ENCODE measurements at regions not wholly inside any gene's neighbourhood (a gene's known extent, or its start where the extent isn't known, plus 50 kb on each side); places are given as distances from the start of the nearest gene placed in this dataset.

DNA sequence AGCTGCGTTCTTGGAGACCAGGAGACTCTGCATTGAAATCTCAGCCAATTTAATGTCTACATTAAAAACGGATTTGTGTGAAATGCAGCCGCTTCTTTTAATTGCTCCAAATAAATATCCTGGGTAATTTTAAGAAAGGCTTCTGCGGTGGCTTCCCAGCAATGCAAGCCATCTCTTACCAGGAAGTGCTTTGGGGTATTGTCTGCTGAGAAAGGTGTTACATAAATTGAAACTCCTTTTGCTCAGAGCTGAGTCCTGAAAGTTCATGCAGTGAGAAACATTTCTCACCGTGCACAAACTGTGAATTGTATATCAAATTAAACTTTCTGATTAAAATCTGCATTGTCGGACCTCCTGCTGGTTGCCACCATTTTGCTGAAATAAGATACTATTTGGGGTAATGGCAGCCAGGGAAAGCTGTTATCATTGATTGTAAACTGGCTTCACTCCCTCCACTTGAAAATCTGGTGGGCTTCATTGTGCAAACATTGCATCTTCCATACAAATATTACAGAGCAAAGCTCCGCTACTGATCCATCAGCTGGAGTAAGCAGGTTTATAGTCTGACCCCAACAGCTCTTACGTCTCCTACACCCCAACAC, 59.5 kb downstream of the ZIC5 start:
- DNase-seq = no peak

DNA sequence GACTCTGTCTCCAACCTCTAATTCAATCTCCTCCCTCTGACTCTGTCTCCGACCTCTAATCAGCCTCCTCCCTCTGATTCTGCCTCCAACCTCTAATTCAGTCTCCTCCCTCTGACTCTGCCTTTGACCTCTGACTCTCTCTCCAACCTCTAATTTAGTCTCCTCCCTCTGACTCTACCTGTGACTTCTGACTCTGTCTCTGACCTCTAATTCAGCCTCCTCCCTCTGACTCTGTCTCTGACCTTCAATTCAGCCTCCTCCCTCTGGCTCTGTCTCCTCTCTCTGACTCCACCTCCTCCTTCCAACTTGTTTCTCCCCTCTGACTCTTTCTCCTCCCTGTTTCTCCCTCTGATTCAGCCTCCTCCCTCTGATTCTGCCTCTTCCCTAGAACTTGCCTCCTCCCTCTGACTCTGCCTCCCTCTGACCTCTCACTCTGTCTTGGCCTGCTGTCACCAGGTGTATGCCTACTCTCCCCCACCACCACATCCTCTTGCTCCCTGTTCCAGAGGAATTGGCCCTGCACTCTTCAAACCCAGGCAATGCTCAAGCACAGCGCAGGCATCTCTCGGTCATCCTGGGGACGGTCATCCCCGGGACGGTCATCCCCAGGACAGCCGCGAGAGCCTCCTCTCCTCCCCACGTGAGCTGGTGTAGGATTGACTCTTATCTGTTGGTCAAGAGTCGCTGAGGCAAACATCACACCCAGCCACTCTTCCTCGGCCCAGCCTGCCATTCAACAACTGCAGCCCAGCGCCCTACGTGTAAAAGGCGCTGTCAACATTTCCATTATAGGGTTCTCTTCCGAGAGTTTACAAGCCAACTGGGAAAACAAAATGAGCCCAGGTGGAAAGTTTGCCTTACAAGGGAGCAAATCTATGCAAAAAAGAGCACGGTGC, 60.2 kb downstream of the ZIC5 start:
- no peak for DNase-seq

DNA sequence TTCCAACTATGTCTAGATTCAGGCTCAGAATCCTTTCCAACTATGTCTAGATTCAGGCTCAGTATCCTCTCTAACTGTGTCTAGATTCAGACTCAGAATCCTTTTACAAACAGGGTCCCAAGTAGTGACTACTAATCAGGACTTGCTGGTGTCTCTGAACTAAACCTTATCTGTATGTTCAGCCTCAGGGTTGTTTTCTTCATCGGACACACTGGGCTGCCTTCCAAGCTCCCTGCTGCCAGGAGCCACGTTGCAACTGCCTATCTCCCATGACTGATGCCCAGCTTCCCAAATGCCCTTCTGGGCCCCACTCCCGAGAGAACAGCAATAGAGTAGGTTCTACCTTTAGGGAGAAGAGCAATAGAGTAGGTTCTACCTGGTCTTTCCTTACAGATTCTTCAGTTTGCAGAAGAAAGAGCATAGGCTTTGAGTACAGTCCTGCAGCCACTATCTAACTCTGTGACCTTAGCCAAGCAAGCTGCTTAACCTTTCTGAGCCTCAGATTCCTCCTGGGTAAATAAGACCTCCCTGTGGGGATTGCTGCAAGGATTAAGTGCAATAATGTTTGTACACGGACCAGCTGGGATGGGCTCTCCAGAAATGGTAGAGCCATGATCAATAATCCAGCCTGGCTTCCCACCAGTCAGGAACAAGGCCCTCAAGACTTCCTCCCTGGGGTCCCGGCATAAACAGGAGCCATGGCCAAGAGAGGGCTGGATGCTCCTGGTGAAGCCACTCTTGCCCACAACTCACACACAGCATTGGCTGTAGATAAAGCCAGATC, 61.5 kb downstream of the ZIC5 start:
- no peak for DNase-seq

DNA sequence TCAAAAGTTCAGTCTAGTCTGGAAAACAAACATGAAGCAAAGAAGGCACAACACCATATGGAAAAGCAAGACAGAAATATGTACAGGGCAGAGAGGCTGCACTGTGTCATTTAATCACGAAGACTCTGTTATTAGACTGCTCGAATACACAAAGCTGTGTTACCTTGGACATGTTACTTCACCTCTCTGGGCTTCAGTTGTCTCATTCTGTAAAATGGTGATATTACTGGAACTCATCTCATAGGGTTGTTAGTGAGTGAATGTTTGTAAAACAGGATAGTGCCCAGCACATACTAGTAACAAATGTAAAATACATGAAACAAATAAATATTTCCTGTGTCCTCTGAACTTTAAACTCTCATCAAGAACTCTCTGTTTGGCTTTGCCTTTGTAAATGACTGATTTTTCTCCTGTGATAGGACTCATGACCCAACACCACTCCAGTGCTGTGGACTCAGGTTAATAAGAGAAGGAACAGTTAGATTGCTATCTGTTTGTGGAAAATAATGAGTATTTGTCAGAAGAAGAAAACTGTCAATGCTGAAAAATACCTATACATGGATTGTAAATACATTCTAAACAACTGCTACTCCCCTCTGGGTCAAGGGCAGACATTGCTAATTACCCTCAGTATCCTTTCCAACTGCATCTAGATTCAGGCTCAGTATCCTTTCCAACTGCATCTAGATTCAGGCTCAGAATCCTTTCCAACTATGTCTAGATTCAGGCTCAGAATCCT, 62.3 kb downstream of the ZIC5 start:
- no peak for DNase-seq

DNA sequence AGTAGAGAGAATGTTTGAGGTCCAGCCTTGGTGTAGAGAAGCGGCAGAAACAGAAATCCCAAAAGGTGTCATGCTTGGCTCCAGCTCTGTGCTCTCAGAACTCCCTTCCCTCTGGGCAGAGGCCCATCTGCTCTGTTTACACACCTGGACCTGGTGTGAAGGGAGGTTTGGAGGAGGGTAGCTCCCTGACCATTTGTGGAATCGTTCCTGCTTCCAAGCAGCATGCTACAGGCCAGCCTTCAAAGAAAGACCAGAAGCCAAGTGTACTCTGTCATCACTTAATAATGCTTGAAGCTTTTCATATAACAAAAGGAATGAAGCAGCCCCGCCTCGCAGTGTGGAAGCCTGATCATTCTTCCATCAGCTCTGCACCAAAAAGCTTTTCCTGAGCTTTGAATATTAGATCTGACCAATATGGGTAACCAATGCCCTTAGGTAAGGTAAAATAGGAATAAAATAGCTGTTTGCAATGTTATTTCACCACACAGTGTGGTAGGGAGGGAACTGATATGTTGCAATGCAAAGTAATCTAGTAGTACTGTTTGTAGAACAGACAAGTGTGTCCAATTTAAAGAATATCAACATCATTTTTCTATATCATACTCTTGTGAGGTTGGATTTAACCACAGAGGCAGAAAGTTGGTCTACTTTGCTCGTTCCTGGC, 63.3 kb downstream of the ZIC5 start:
- DNase-seq = no peak

DNA sequence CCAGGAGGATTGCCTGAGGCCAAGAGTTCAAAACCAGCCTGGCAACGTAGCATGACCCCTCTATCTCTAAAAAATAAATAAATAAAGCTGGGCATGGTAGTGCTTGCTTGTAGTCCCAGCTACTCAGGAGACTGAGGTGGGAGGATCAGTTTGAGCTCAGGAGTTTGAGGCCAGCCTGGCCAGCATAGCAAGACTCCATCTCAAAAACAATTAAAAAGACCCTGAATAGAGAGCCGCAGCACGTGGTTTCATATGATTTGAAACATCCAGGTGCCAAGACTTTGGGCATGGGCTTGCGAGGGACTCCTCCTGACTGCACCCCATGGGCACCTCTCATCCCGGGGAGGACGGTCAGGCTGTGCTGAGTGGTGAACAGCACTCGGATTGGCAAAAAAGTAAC, 63.9 kb downstream of the ZIC5 start:
- no peak for DNase-seq

DNA sequence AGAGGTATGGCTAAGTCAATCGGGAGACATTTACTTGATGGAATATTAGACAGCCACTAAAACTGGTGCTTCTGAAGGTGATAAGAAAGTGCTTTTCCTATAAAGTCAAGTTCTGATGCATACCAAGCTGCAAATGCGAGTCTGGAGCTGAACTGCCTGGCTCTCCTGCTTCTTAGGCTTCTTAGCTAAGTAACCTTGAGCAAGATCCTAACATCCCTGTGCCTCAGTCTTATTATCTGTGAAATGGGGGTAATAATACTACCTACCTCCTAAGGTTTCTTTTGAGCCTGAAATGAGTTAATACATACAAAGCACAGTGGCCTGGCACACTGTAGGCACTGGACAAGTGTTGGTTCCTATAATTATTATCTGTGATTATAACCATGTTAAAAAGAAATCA, 64.5 kb downstream of the ZIC5 start:
- no peak for DNase-seq

DNA sequence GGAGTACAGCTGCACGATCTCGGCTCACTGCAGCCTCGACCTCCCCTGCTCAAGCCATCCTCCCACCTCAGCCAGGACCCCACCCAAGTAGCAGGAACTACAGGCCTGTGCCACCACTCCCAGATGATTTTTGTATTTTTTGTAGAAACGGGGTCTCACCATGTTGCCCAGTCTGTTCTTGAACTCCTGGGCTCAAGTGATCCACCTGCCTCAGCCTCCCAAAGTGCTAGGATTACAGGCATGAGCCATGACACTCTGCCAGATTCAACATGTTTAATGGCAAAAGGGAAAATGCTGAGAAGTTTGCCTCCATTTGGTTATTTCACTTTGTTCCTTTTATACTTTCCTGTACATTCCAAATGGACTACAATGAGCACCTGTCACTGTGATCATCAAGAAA, 65.8 kb downstream of the ZIC5 start:
- no peak for DNase-seq

DNA sequence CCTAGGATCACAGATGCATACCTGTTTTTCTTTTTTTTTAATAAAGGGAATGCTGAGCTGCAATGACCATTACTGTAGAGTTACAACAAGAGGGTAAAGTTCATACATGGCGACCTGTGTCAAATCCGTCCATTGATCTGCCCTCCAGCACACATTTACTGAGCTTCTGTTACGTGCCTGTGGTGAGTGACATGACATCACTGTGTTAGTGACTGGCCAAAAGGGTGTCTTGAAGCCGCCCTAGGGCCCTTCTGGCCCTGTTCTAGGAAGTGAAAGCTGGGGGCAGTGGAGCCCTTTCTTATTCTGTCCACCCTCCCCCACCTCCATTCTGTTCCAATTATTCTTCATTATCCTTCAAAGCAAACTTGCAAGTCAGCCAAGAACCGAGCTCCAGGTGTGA, 66.3 kb downstream of the ZIC5 start:
- no peak for DNase-seq

DNA sequence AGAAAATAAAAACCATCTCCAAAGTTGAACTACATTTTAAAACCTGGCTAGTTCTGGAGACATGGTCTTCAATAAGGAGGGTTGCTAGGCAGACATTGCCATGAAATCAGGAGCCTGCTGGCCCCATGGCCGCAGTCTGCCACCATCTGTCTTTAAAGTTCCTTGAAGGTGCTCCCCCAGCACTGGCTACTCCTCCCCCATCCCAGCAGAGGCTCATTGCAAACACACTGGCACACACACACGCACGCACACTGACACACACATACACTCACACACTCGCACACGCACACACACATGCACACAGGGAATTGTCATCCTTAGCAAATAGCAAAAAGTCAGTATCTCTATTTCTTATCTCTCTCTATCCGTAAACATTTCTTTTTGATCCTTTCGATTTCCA, 68.4 kb downstream of the ZIC5 start:
- no peak for DNase-seq

DNA sequence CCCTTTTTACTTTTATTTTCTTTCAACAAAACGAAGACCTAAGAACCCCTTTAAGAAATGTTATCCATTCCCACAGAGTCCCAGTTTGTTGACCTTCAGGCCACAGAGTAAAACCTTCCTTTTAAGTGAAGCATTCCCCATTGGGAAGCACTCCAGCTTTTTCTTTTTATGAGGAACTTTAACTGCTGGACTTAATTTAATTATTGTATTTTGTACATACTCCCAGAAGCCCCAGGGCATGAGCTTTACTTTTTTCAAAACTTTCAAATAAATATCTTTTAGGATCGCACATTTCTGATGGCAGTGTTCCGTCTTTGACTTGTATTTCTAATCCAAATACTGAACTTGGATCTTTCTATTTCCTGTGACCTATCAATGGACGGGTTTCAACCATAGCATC, 68.9 kb downstream of the ZIC5 start:
- DNase-seq = no peak

DNA sequence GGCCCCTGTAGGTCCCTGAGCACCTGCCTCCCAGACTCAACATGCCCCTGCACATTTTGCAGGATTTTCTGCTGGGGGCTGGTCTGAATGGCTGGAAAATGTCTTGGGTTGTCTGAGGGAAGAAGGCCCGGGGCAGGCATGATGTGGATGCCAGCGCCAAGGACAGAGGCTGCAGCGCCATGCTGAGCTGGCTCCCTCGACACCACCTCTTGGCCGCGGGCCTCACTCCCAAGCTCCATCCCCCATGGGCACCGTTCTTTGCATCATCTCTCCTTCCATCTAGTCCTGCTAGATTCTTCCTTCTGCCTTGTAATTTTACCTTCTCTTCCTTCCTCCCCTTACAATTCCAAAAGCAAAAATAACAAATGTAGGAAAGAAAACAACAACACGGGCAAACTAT, 70.6 kb downstream of the ZIC5 start:
- no peak for DNase-seq

DNA sequence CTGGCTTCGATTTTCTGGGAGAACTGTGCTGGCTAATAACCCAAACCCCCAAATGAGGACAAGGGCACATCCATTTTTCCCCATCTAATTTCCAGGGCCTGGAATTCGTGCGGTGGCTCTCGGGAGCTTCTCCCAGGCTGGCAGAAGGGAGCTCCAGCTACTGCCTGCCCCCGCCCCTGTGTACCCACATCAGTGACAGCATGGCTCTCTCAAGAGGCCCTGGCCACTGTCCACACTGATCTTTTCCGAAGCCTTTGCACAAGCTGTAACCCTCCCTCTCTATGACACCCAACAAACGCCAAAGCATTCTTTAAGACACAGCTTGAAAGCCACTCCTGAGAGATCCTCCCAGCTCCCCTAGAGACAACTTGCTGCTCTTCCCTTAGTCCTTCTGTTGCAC, 73.1 kb downstream of the ZIC5 start:
- DNase-seq = no peak

DNA sequence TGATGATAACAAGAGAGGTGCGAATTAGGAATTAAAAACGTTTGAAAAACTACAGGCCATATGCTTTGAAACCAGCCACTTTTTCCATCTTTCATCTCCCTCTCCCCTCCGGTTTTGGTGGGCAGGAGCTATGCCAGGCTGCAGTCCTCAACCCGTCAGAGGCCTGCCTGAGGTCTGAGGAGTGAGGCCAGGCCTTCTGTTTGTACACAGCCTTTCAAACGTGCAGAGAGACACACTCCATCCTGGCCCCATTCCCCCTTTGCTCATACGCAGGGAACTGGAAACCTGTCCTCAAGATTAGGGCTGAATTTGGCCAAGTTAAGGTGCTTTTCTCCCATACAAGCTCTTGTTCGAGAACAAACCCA, 74.5 kb downstream of the ZIC5 start:
- DNase-seq = no peak

DNA sequence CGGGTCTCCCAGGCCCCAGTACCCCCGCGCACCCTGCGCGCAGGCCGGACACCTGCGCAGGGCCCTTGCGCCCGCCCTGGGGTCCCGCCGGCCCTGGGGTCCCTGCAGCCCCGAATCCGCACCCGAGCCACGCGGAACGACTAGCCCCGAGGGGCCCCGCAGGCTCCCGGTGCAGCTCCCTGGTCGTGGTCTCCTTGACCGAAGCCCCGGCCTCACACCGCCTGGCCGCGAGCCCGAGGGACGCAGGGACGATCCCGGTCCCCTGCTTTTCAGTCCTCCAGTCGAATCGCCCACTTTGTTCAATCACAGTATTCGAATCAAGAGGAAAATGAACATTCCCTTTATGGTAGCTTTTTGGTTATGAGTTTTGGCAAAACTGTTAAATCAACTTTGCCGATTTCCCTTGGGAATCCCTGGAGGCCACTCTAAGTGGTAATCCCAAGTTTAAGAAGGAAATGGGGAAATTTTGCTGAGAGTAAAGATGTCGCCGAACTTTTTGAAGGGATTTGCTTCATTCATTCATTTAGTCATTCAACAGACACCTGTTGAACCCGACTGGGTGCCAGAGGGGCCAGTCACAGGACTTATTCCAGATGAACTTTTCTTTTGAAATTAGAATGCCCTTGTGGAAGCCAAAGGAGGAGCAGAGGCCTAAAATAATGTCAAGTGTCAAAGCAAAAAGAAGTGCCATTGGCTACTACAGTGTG, 75.0 kb downstream of the ZIC5 start:
- DNase-seq = no peak

DNA sequence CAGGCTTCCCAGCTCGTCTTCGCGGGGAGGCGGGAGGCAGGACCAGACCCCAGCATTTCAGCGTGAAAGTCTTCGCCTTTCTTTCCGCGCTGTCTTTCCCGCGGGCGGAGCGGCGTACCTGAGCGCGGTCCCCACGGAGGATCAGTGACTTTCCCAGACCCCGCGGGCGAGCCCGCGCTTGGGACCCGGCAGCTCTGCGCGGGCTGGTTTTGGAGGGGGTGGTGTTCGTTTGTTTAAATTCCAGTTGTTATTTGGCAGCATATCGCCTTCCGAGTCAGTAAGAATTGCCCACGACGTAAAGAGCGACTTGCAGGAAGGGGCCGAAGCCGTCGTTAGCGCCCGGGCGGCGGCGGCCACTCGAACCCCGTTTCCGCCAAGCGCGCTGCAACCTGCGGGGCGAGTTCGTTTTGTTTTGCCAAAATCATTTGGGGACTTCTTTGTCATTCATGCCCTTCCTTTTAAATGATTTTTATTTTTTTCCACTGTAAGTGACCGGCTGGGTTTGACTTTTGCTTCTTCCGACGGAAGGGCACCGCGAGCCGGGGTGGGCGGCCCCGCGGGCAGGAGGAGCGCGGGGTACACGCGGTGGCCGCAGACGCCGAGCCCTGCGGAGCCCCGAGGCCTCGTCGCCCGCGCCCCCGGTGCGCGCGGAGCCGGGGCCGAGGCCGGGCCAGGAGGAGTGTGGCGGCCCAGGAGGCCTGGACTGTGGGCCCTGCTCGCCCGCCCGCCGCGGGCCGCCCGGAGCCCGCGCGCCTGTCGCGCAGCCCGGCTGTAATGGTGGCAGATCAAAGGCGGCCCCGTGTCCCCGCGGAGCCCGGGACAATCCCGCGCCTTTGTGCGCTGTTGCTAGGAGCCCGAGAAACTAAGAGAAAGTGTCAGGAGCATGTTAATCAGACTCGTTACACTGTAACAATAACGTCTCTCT, 75.9 kb downstream of the ZIC5 start:
- DNase-seq = peak in 1 of 2 donors; percentile 21

DNA sequence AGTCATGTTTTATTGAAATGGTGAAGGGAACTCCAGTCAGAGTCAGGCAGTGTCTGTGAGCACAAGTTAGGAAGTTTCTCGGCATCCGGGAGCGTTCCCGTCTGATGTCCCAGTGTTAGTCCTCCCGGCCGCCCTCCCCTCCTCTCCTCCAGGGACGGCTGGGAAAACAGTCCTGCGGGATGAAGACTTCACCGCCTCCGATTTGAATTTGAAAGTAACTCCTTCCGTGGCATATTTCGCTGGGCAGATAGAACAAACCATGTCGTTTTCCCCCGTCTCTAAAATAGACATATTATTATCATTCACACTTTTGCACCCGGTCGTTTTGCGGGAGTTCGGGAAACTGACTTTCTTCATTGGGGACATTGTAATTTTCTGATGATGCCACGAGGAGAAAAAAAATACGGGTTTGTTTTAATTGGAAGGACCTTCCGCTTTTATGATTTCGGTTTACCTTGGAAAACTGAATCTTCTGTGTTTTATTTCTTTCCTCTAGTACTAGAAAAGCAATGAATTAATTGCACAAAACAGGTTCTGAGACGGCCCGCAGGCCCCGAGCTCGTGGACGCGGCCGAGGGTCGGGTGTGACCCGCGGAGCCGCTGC, 76.6 kb downstream of the ZIC5 start:
- DNase-seq = no peak

DNA sequence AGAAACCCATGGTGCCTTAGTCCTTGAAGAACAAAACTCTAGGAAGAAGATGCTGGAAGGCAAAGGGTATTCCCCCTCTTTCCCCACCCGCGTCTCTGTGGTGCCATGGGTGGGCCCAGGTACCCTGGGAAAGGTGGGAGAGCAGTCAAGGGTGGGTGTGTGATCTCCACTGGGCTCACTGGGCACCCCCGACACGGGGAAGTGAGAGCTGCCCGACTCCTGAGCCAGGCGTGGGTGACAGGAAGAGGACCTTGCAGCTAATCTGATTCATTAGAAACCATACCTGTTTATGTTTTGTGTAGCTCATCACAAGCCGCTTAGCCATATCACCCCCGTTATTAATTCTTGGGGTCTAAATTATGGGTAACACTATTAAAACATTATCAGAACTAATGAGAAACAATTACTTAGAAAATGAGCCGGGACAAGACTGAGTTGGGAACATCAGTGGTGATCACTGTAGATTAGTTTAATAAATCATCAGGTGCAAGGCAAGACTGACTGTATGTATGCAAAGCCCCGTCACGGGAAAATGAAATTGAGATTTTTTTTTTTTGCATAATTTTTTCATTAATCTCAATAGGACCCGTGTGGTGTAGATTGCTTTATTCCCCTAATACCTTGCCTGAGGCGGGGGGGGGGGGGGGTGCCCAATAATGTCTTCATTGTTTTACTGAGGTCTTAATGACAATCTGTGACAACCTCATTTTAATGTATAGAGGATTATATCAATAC, 77.3 kb downstream of the ZIC5 start:
- no peak for DNase-seq

DNA sequence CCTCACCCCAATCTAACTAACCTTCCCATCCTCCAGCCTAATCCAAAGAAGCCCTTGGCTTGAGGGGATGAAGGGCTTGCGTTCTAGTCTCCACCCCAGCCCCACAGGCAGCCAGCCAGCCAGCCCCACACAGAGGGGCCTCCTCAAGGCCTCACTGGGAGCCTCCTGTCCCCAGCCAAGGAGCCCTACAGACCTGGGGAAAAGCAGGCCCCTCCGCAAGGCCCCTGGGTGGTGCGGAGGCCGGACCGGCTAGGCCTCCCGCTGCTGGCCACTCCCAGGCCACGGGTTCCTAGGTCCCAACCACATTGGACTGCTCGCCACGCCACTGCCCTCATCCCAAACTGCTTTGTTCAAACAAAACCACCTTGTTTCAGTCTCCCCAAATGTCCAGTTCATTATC, 78.0 kb downstream of the ZIC5 start:
- no peak for DNase-seq

Measured in stimulated activated CD4-positive, alpha-beta T cell treated with anti-CD3 and anti-CD28 coated beads, Interleukin-2, amount 100 ng/mL, for 24 hours (primary cell).